SK-N-SH (cell line): ENCODE measurements at regions not wholly inside any gene's neighbourhood (a gene's known extent, or its start where the extent isn't known, plus 50 kb on each side); places are given as distances from the start of the nearest gene placed in this dataset.

Experiments used
- CTCF ChIA-PET: fragments of 300-600, 350-600 bp; formaldehyde crosslinking; extraction: SDS; loops from one replicate; lab custom pipeline; 2021; lab: Yijun Ruan, JAX
- POLR2A ChIA-PET: fragments of 350-600 bp; sonication (Branson Sonifier 250); formaldehyde crosslinking; extraction: SDS; loops from one replicate; lab custom pipeline; 2020; ENCODE audit warnings: antibody characterized with exemption, inconsistent platforms; lab: Yijun Ruan, JAX
- DNase-seq: peaks from one replicate; pipeline ENCODE4 v3.0.0; 2012
- H2AFZ ChIP-seq: fragments of 200-600 bp; sonication (generic); 2 replicates; pipeline ENCODE4 v1.8.1; 2016; ENCODE audit warnings: antibody characterized with exemption, mild to moderate bottlenecking, low read depth
- H3F3A ChIP-seq: fragments of 200-600 bp; sonication (generic); replicated peaks from 2 replicates; pipeline ENCODE3; 2016; ENCODE audit warnings: antibody characterized with exemption, mild to moderate bottlenecking; ENCODE audit not compliant: insufficient read depth
- H3K27ac ChIP-seq, 2 experiments: fragments of 200-500 bp in 1 of 2; fragments of 200-600 bp in 1 of 2; sonication (Bioruptor generic) in 1 of 2; sonication (generic), shearing (Covaris generic) in 1 of 2; 2 replicates each; pipeline versions ENCODE4 v1.5.1 to v1.6.1; 2014 to 2016; ENCODE audit warnings: low read depth in 2 of 2, inconsistent platforms in 1 of 2, low read length in 1 of 2, mild to moderate bottlenecking in 1 of 2, mixed read lengths in 1 of 2
- H3K27me3 ChIP-seq: fragments of 200-600 bp; sonication (generic), shearing (Covaris generic); 2 replicates; pipeline ENCODE4 v1.6.1; 2016; ENCODE audit warnings: mixed run types; ENCODE audit not compliant: insufficient read depth
- H3K36me3 ChIP-seq, 2 experiments: fragments of 200-500 bp in 1 of 2; fragments of 200-600 bp in 1 of 2; sonication (Bioruptor generic) in 1 of 2; sonication (generic) in 1 of 2; replicated peaks in 1 of 2; 2 replicates each; pipeline versions ENCODE3 to v1.5.1; 2014 to 2016; ENCODE audit warnings: low read length in 1 of 2, mild to moderate bottlenecking in 1 of 2; ENCODE audit not compliant: insufficient read depth in 2 of 2, control insufficient read depth in 1 of 2
- H3K4me1 ChIP-seq, 2 experiments: fragments of 200-500 bp in 1 of 2; fragments of 200-600 bp in 1 of 2; sonication (Bioruptor generic) in 1 of 2; sonication (generic), shearing (Covaris generic) in 1 of 2; 2 replicates each; pipeline versions ENCODE4 v1.5.1 to v1.6.1; 2014 to 2016; ENCODE audit warnings: low read depth in 1 of 2, low read length in 1 of 2, mixed run types in 1 of 2; ENCODE audit not compliant: insufficient read depth in 2 of 2, control insufficient read depth in 1 of 2
- H3K4me2 ChIP-seq: fragments of 200-600 bp; sonication (generic), shearing (Covaris generic); 2 replicates; pipeline ENCODE4 v1.6.1; 2017; ENCODE audit warnings: mixed run types
- H3K4me3 ChIP-seq, 2 experiments: fragments of 200-500 bp in 1 of 2; fragments of 200-600 bp in 1 of 2; sonication (Bioruptor generic) in 1 of 2; sonication (generic), shearing (Covaris generic) in 1 of 2; 2 replicates each; pipeline versions ENCODE4 v1.5.1 to v1.8.1; 2014 to 2016; ENCODE audit warnings: low read depth in 2 of 2, inconsistent platforms in 1 of 2, low read length in 1 of 2, mild to moderate bottlenecking in 1 of 2, mixed read lengths in 1 of 2, moderate library complexity in 1 of 2
- H3K79me2 ChIP-seq: fragments of 200-600 bp; sonication (generic); 2 replicates; pipeline ENCODE4 v1.8.1; 2017; ENCODE audit warnings: mild to moderate bottlenecking; ENCODE audit not compliant: insufficient read depth
- H3K9ac ChIP-seq: fragments of 200-600 bp; sonication (generic); 2 replicates; pipeline ENCODE4 v1.6.1; 2017; ENCODE audit warnings: mixed run types
- H3K9me2 ChIP-seq: fragments of 200-600 bp; sonication (generic); 2 replicates; pipeline ENCODE4 v1.6.1; 2017; ENCODE audit warnings: mixed run types
- H3K9me3 ChIP-seq: fragments of 200-600 bp; sonication (generic); 2 replicates; pipeline ENCODE4 v1.6.1; 2017; ENCODE audit warnings: mixed run types, mild to moderate bottlenecking, moderate library complexity
- H4K20me1 ChIP-seq: fragments of 200-600 bp; sonication (generic); 2 replicates; pipeline ENCODE4 v1.6.1; 2017; ENCODE audit warnings: mild to moderate bottlenecking, mixed run types; ENCODE audit not compliant: insufficient read depth
- CTCF ChIP-seq: fragments of 200-600 bp; sonication (generic); IDR thresholded peaks from 2 replicates; pipeline ENCODE4 v1.6.1; 2017; ENCODE audit warnings: antibody characterized with exemption, mild to moderate bottlenecking, moderate library complexity
- ELF1 ChIP-seq: IDR thresholded peaks from 2 replicates; pipeline ENCODE4 v1.4.0; 2012
- FOSL2 ChIP-seq: IDR thresholded peaks from 2 replicates; pipeline ENCODE4 v1.4.0; 2012; ENCODE audit warnings: low read depth, mild to moderate bottlenecking, moderate library complexity, borderline replicate concordance
- NRF1 ChIP-seq: IDR thresholded peaks from 2 replicates; pipeline ENCODE4 v1.6.1; 2012; ENCODE audit warnings: low read depth, mild to moderate bottlenecking, low read length
- POLR2AphosphoS5 ChIP-seq: IDR thresholded peaks from 2 replicates; pipeline ENCODE4 v1.6.1; 2012; ENCODE audit warnings: low read depth, low read length
- RAD21 ChIP-seq: IDR thresholded peaks from 2 replicates; pipeline ENCODE4 v1.6.1; 2012; ENCODE audit warnings: mild to moderate bottlenecking, low read length
- RCOR1 ChIP-seq: fragments of 150-350 bp; IDR thresholded peaks from 2 replicates; pipeline ENCODE4 v1.6.1; 2017; ENCODE audit warnings: antibody characterized with exemption, low read length
- RFX5 ChIP-seq: IDR thresholded peaks from 2 replicates; pipeline ENCODE4 v1.6.1; 2012; ENCODE audit warnings: mild to moderate bottlenecking, improper control_type of control experiment, low read length
- SIN3A ChIP-seq: IDR thresholded peaks from 2 replicates; pipeline ENCODE4 v1.6.1; 2012; ENCODE audit warnings: low read depth, mild to moderate bottlenecking, low read length, moderate library complexity, borderline replicate concordance
- SMC3 ChIP-seq: IDR thresholded peaks from 2 replicates; pipeline ENCODE4 v1.6.1; 2012; ENCODE audit warnings: low read depth, low read length, improper control_type of control experiment
- YY1 ChIP-seq: IDR thresholded peaks from 2 replicates; pipeline ENCODE4 v1.4.0; 2012; ENCODE audit warnings: low read depth, mild to moderate bottlenecking
- ZBTB33 ChIP-seq: IDR thresholded peaks from 2 replicates; pipeline ENCODE4 v1.4.0; 2012; ENCODE audit warnings: low read depth, borderline replicate concordance
- WGBS: methylation state at CpG from one replicate; pipeline ENCODE4 v1.1.6; 2017; ENCODE audit warnings: low lambda C conversion rate; 5-methylcytosine and 5-hydroxymethylcytosine counted together
- TF ChIP-seq, protein P1 (sequence below): IDR thresholded peaks from 2 replicates; pipeline ENCODE4 v1.4.0; 2012; ENCODE audit warnings: low read depth, borderline replicate concordance
- TF ChIP-seq, protein P2 (sequence below): IDR thresholded peaks from 2 replicates; pipeline ENCODE4; 2012
- TF ChIP-seq, protein P3 (sequence below): IDR thresholded peaks from 2 replicates; pipeline ENCODE4 v1.4.0; 2012; ENCODE audit warnings: low read depth

DNA sequence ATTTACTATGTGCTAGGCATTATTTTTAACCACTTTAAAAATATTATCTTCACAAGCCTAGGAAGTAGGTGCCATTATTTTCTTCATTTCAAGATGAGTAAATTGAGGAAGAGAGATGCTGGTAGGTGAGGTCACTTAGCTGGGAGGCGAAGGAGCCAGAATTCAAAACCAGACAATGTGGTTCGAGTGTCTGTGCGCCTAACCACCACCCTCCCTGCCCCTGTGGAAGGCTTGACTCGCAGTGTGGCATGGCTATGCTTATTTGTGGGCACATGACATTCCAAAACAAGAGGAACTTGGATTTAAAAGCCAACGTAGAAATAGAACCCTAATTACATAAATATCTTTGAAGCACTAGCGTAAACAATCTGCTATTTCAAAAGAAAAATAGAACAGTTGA, 226.6 kb upstream of the PITX2 start:
- H4K20me1 ChIP-seq: no peaks in the 10 kb centered on the region
- H3K4me1 ChIP-seq: no peaks in the 10 kb centered on the region
- H3K4me3 ChIP-seq: no peak overlapping the region
- no peaks in the 10 kb centered on the region for H3K36me3 ChIP-seq
- H3F3A ChIP-seq: peaks cover 9% of the 10 kb centered on the region
- H3K27me3 ChIP-seq: peaks cover 24% of the 10 kb centered on the region; the same call in 1 of the 2 replicates
- POLR2A ChIA-PET: no interaction called here
- no peak overlapping the region for H3K4me2 ChIP-seq
- H3K9me3 ChIP-seq: no peaks in the 10 kb centered on the region
- H2AFZ ChIP-seq: no peak overlapping the region
- TF ChIP-seq SMC3 (no peak), RCOR1 (no peak)
- TF ChIP-seq, all 33 proteins: peak for 0
- Histone ChIP-seq H3K9me2 (no peaks in the 10 kb centered on the region), H3K27ac (no peak overlapping the region), H3K9ac (no peak overlapping the region), H3K79me2 (no peaks in the 10 kb centered on the region)
- no peak for DNase-seq
- 6% methylated on average over 6 of the region's 6 CpGs for WGBS
- CTCF ChIA-PET: no interaction called here

- H3K9me3 ChIP-seq: no peaks in the 10 kb centered on the region
- H3K4me3 ChIP-seq: no peak overlapping the region
- under 1% methylated on average over 12 of the region's 12 CpGs for WGBS
- TF ChIP-seq RFX5 (no peak), FOSL2 (no peak), SIN3A (no peak), NRF1 (no peak), YY1 (no peak)
- ChIA-PET POLR2A (no interaction called here), CTCF (no interaction called here)
- no peaks in the 10 kb centered on the region for H4K20me1 ChIP-seq
- H3K79me2 ChIP-seq: no peaks in the 10 kb centered on the region
- no peaks in the 10 kb centered on the region for H3K9me2 ChIP-seq
- no peak overlapping the region for H3K27ac ChIP-seq
- H3K27me3 ChIP-seq: peaks cover 20% of the 10 kb centered on the region; the same call in 1 of the 2 replicates
- H3K36me3 ChIP-seq: no peaks in the 10 kb centered on the region
- no peaks in the 10 kb centered on the region for H3K4me1 ChIP-seq
- H3K9ac ChIP-seq: no peak overlapping the region
- peaks cover 9% of the 10 kb centered on the region for H3F3A ChIP-seq
- no peak for DNase-seq
- H2AFZ ChIP-seq: no peak overlapping the region
- H3K4me2 ChIP-seq: no peak overlapping the region
Measured at GRCh38 chr4:110850461-110851442, 227.9 kb upstream of the PITX2 start.

DNA sequence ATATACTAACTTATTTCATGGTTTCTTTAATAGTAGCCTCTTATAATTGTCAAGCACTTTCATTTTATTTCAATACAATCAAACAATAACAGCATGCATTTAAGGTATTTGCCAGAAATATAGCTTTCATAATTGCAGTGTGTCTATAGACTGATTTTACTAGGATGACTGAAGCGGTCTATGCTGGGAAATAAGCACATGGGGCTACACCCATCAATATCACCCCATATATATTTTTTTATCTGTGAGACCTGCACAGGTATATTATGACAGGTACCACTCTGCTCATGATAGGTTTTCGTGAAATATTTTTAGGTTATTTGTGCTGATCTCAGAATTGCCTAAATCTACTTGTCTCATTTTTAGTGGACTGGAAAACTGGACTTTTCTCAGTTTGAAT, 229.1 kb upstream of the PITX2 start:
- peaks cover 20% of the 10 kb centered on the region; the same call in 1 of the 2 replicates for H3K27me3 ChIP-seq
- no peaks in the 10 kb centered on the region for H3K9me2 ChIP-seq
- no peaks in the 10 kb centered on the region for H3K36me3 ChIP-seq
- peaks cover 9% of the 10 kb centered on the region for H3F3A ChIP-seq
- ChIA-PET POLR2A (no interaction called here), CTCF (no interaction called here)
- H3K4me2 ChIP-seq: no peak overlapping the region
- DNase-seq: no peak
- no peaks in the 10 kb centered on the region for H4K20me1 ChIP-seq
- 3% methylated on average over 2 of the region's 2 CpGs for WGBS
- no peak overlapping the region for H2AFZ ChIP-seq
- H3K27ac ChIP-seq: no peak overlapping the region
- no peak overlapping the region for H3K4me3 ChIP-seq
- H3K79me2 ChIP-seq: no peaks in the 10 kb centered on the region
- H3K9ac ChIP-seq: no peak overlapping the region
- H3K4me1 ChIP-seq: no peaks in the 10 kb centered on the region
- no peaks in the 10 kb centered on the region for H3K9me3 ChIP-seq
- TF ChIP-seq, protein P1, sequence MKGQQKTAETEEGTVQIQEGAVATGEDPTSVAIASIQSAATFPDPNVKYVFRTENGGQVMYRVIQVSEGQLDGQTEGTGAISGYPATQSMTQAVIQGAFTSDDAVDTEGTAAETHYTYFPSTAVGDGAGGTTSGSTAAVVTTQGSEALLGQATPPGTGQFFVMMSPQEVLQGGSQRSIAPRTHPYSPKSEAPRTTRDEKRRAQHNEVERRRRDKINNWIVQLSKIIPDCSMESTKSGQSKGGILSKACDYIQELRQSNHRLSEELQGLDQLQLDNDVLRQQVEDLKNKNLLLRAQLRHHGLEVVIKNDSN: no peak
- no peak for TF ChIP-seq YY1
- TF ChIP-seq RCOR1: no peak
- no peak for TF ChIP-seq ELF1
- TF ChIP-seq CTCF: no peak
- no peak for TF ChIP-seq ZBTB33
- TF ChIP-seq, protein P2, sequence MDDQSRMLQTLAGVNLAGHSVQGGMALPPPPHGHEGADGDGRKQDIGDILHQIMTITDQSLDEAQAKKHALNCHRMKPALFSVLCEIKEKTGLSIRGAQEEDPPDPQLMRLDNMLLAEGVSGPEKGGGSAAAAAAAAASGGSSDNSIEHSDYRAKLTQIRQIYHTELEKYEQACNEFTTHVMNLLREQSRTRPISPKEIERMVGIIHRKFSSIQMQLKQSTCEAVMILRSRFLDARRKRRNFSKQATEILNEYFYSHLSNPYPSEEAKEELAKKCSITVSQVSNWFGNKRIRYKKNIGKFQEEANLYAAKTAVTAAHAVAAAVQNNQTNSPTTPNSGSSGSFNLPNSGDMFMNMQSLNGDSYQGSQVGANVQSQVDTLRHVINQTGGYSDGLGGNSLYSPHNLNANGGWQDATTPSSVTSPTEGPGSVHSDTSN: no peak
- TF ChIP-seq SMC3: no peak
- no peak for TF ChIP-seq RAD21
- TF ChIP-seq, protein P3, sequence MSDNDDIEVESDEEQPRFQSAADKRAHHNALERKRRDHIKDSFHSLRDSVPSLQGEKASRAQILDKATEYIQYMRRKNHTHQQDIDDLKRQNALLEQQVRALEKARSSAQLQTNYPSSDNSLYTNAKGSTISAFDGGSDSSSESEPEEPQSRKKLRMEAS: no peak
- TF ChIP-seq POLR2AphosphoS5: no peak
